HG03460 (cell line): ENCODE measurements at regions not wholly inside any gene's neighbourhood (a gene's known extent, or its start where the extent isn't known, plus 50 kb on each side); places are given as distances from the start of the nearest gene placed in this dataset.

ENCODE experiments used
- ATAC-seq: cut with Tn5 transposase; IDR thresholded peaks from one replicate; pipeline ENCODE4 v1.9.1; 2021; ENCODE audit not compliant: unreplicated experiment

- no peak for ATAC-seq
Observed at GRCh38 chr10:76667408-76668370, 969.9 kb downstream of the KCNMA1 start.

GRCh38 chr10:76666891-76667290 lies 970.7 kb downstream of the KCNMA1 start:
- ATAC-seq: no peak

- no peak for ATAC-seq
Observed at GRCh38 chr10:76665029-76665428, 972.6 kb downstream of the KCNMA1 start.

GRCh38 chr10:76657337-76658012 lies 980.1 kb downstream of the KCNMA1 start:
- ATAC-seq: no peak

- ATAC-seq: no peak
Observed at GRCh38 chr10:76651154-76651553, 986.5 kb downstream of the KCNMA1 start.

GRCh38 chr10:76649723-76650127 lies 987.9 kb downstream of the KCNMA1 start:
- ATAC-seq: no peak

GRCh38 chr10:76649254-76649653 lies 988.4 kb downstream of the KCNMA1 start:
- ATAC-seq: no peak

GRCh38 chr10:76647301-76647700 lies 990.3 kb downstream of the KCNMA1 start:
- ATAC-seq: no peak

GRCh38 chr10:76645341-76645740 lies 992.3 kb downstream of the KCNMA1 start:
- no peak for ATAC-seq

- ATAC-seq: no peak
Observed at GRCh38 chr10:76644476-76644875, 993.1 kb downstream of the KCNMA1 start.

- ATAC-seq: no peak
Observed at GRCh38 chr10:76643511-76643911, 994.1 kb downstream of the KCNMA1 start.

- ATAC-seq: no peak
Observed at GRCh38 chr10:76642358-76642757, 995.2 kb downstream of the KCNMA1 start.

- ATAC-seq: no peak
Observed at GRCh38 chr10:76641215-76641614, 996.4 kb downstream of the KCNMA1 start.

- ATAC-seq: no peak
Observed at GRCh38 chr10:76640806-76641205, 996.8 kb downstream of the KCNMA1 start.

GRCh38 chr10:76632767-76633051 lies 1004.9 kb downstream of the KCNMA1 start:
- no peak for ATAC-seq

GRCh38 chr10:76631884-76632766 lies 1005.5 kb downstream of the KCNMA1 start:
- no peak for ATAC-seq

- no peak for ATAC-seq
Observed at GRCh38 chr10:76631036-76631670, 1006.5 kb downstream of the KCNMA1 start.

GRCh38 chr10:76628801-76629200 lies 1008.8 kb downstream of the KCNMA1 start:
- no peak for ATAC-seq

- ATAC-seq: no peak
Observed at GRCh38 chr10:76626386-76626785, 1011.2 kb downstream of the KCNMA1 start.

- ATAC-seq: peak; percentile 69
Observed at GRCh38 chr10:76624470-76624869, 1013.1 kb downstream of the KCNMA1 start.
